Right lobe of liver (tissue), 4 donors: ENCODE measurements at regions not wholly inside any gene's neighbourhood (a gene's known extent, or its start where the extent isn't known, plus 50 kb on each side); places are given as distances from the start of the nearest gene placed in this dataset.

Experiments
- CTCF ChIP-seq, 4 donors: fragments of 200-600 bp in 3 of 4; fragments of 450-650 bp in 1 of 4; IDR thresholded peaks; one replicate each; pipeline versions ENCODE4 v1.5.1 to v1.8.0; 2016 to 2022; ENCODE audit warnings: antibody characterized with exemption in 4 of 4, mild to moderate bottlenecking in 2 of 4
- POLR2A ChIP-seq: fragments of 450-650 bp; IDR thresholded peaks from one replicate; pipeline ENCODE4 v1.6.1; 2017; ENCODE audit warnings: antibody characterized with exemption, mild to moderate bottlenecking
- donor health status: DM: no; HTN: no; CAD: no.
- donor health status: DM: no; HTN: no; CAD: no.
- donor health status: DM: no; HTN: yes; CAD: no.

- TF ChIP-seq POLR2A, result no peak
- peak in 1 of 4 donors; percentile 9 for TF ChIP-seq CTCF (IDR thresholded peaks at IDR 0.05)
Observed at GRCh38 chrX:2614911-2615310, 76.2 kb upstream of the CD99 start.
